Liver (tissue), 3 donors: ENCODE measurements at regions not wholly inside any gene's neighbourhood (a gene's known extent, or its start where the extent isn't known, plus 50 kb on each side); places are given as distances from the start of the nearest gene placed in this dataset.

ENCODE experiments used
- CTCF ChIP-seq: fragments of 150-350 bp; IDR thresholded peaks from 2 replicates; pipeline ENCODE4 v1.5.1; 2017; ENCODE audit warnings: improper control_type of control experiment, low read depth, low read length; ENCODE audit not compliant: missing input control
- FOXA1 ChIP-seq: IDR thresholded peaks from 2 replicates; pipeline ENCODE4 v1.6.1; 2016; ENCODE audit warnings: antibody characterized with exemption
- RAD21 ChIP-seq, 2 donors: IDR thresholded peaks; 2 replicates each; pipeline ENCODE4 v1.6.1; 2016; ENCODE audit warnings: antibody characterized with exemption in 2 of 2, mild to moderate bottlenecking in 2 of 2
- RXRA ChIP-seq, 2 donors: IDR thresholded peaks; 2 replicates each; pipeline ENCODE4 v1.6.1; 2017 to 2018; ENCODE audit warnings: antibody characterized with exemption in 2 of 2, mild to moderate bottlenecking in 1 of 2
- TAF1 ChIP-seq: conservative IDR thresholded peaks from 2 replicates; pipeline ENCODE4 v1.6.1; 2016; ENCODE audit warnings: antibody characterized with exemption, mild to moderate bottlenecking
- YY1 ChIP-seq: IDR thresholded peaks from 2 replicates; pipeline ENCODE4 v1.6.1; 2016; ENCODE audit warnings: antibody characterized with exemption, mild to moderate bottlenecking
- TF ChIP-seq, protein P1 (sequence below): IDR thresholded peaks from 2 replicates; pipeline ENCODE4 v1.6.1; 2016; ENCODE audit warnings: antibody characterized with exemption
- donor health status: healthy.
- donor health status: healthy.

DNA sequence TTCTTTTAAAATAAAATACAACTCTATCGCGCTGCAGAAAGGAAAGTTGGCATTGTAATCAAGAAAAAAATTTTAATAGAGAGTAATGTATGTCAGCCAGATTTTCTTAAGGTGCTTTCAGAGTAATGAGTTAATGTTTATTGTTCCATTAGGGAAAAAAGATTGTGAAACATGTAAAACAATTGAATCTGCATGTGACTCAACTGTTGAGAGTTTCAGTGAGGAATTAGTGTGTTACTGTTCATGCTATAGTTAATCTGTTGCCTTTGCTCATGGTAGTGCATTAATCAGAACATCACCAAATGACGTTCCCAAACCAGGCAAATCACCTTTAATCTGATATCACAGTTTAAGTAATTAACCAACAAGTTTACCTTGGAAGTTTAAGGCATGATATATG is 600.5 kb downstream of the NR2F1-AS1 start:
- no peak for TF ChIP-seq RAD21 (IDR thresholded peaks at IDR 0.05)
- TF ChIP-seq CTCF, result no peak
- TF ChIP-seq RXRA (IDR thresholded peaks at IDR 0.05), result no peak
- no peak for TF ChIP-seq TAF1
- TF ChIP-seq YY1, result no peak
- TF ChIP-seq, protein P1, sequence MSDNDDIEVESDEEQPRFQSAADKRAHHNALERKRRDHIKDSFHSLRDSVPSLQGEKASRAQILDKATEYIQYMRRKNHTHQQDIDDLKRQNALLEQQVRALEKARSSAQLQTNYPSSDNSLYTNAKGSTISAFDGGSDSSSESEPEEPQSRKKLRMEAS, result no peak
- TF ChIP-seq FOXA1, result no peak
